ENCODE measurements at regions not wholly inside any gene's neighbourhood (a gene's known extent, or its start where the extent isn't known, plus 50 kb on each side); places are given as distances from the start of the nearest gene placed in this dataset.
A peak's percentile ranks its signal among the peaks of the same experiment; 100 is the strongest.

DNA sequence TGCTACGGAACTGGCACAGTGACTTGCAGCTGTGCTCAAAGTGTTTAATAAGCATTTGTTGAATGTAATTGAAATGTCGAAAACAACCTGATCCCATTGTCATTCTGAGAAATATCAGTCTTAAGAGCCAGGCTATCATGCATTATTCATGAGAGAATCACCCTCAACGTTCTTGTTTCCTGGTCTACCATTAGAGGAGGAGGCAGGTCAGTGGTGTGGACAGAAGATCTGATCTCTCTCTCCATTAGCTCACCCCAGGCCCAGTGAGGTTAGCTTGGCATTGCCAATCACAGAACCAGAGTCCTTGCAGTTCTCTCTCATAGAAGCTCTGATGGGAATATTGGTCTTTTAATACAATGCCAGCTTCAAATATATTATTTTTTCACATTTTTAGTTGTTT lies 121.1 kb upstream of the SPON1 start:
- TF ChIP-seq, protein P1, sequence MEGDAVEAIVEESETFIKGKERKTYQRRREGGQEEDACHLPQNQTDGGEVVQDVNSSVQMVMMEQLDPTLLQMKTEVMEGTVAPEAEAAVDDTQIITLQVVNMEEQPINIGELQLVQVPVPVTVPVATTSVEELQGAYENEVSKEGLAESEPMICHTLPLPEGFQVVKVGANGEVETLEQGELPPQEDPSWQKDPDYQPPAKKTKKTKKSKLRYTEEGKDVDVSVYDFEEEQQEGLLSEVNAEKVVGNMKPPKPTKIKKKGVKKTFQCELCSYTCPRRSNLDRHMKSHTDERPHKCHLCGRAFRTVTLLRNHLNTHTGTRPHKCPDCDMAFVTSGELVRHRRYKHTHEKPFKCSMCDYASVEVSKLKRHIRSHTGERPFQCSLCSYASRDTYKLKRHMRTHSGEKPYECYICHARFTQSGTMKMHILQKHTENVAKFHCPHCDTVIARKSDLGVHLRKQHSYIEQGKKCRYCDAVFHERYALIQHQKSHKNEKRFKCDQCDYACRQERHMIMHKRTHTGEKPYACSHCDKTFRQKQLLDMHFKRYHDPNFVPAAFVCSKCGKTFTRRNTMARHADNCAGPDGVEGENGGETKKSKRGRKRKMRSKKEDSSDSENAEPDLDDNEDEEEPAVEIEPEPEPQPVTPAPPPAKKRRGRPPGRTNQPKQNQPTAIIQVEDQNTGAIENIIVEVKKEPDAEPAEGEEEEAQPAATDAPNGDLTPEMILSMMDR (IDR thresholded peaks at IDR 0.05; ENCODE audit: insufficient read depth, low read length, severe bottlenecking): no peak
- FAIRE-seq: no peak
- DNase-seq (ENCODE audit: low read depth): no peak
- H3K4me3 ChIP-seq (ENCODE audit: low read depth, low read length): no peak overlapping the region
- peaks cover 12% of the 10 kb centered on the region for H3K27me3 ChIP-seq (ENCODE audit: control insufficient read depth, insufficient read depth, low read length)
- H3K36me3 ChIP-seq (ENCODE audit: control insufficient read depth, insufficient read depth, low read length): no peaks in the 10 kb centered on the region

DNA sequence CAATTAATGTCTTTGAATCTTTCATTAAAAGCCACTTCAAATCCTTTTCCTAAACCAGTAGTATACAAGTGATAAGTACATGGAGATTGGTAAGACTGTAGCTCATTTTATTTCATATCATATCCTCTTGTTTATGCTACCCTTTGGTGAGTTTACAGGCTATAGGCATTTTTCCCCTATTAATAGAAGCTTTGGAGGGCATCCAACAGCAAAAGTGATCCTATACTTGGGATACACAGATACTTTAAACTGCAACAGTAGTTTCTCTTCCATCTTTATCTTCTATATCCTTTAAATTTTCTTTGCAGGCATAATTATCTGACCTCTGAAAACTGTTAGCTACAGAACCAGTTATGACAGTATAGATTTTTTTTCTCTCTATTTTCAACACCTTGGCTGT lies 114.5 kb upstream of the SPON1 start:
- Histone ChIP-seq H3K4me3 (ENCODE audit: low read depth, low read length) (no peak overlapping the region), H3K27me3 (ENCODE audit: control insufficient read depth, insufficient read depth, low read length) (peaks cover 13% of the 10 kb centered on the region), H3K36me3 (ENCODE audit: control insufficient read depth, insufficient read depth, low read length) (no peaks in the 10 kb centered on the region)
- DNase-seq (ENCODE audit: low read depth): no peak
- no peak for FAIRE-seq
- TF ChIP-seq, protein P1 (IDR thresholded peaks at IDR 0.05; ENCODE audit: insufficient read depth, low read length, severe bottlenecking): no peak

DNA sequence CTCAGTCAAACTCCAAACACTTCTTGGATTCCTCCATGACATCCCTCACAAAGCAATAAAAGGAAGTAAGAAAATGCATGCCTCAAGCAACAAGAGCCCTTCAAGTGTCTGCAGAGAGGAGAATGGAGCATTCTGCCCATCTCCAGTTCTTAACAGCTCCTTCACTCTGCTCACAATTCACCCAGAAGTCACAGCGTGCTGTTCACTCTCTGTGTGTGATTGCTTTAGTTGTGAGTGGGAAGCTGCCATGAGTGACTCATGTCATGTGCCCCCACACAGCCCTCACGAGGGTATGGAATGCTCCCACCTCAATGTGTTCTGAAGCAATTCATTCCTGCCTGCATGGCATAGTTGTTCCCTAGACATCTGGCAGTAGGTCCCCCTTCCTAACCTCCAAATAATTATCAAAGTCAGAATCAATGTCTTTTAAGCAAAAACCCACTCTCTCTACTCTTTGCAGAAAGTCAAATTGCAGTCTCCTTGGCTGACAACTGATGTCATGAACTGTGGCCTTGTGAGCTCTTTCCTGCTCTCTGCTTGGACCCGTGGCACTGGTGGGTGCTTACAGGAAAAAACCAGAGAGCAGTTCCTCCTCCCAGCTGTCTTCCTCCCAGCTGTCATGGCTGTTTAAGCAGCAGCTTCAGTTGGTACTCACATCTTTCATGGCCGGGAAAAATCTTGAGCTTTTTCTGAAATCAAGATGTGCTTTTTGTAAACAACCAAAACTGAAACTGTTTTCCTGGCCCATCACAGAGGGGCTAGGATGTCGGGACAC lies 112.1 kb upstream of the SPON1 start:
- Histone ChIP-seq H3K4me3 (ENCODE audit: low read depth, low read length) (no peak overlapping the region), H3K27me3 (ENCODE audit: control insufficient read depth, insufficient read depth, low read length) (peaks cover 15% of the 10 kb centered on the region), H3K36me3 (ENCODE audit: control insufficient read depth, insufficient read depth, low read length) (no peaks in the 10 kb centered on the region)
- FAIRE-seq (peak; percentile 92), DNase-seq (ENCODE audit: low read depth) (no peak)
- TF ChIP-seq, protein P1 (IDR thresholded peaks at IDR 0.05; ENCODE audit: insufficient read depth, low read length, severe bottlenecking): no peak

DNA sequence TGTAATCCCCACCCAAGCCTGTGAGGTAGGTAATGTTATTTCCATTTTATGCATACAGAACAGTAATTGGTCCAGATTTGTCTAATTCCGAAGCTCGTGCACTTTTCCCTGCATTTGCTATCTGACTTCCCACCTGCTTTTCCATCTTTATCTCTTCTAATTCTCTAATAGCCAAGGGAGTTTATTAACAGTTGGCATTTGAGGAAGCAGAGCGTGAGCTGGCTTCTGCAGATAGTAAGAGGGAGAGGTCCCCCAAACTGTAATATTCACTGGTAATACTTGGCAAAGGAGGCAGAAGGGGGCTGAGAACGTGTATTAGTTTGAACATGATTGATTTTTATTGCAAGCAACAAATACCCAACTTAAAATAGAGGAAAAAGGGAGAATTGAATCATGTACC lies 110.8 kb upstream of the SPON1 start:
- Histone ChIP-seq H3K4me3 (ENCODE audit: low read depth, low read length) (no peak overlapping the region), H3K36me3 (ENCODE audit: control insufficient read depth, insufficient read depth, low read length) (no peaks in the 10 kb centered on the region), H3K27me3 (ENCODE audit: control insufficient read depth, insufficient read depth, low read length) (peaks cover 17% of the 10 kb centered on the region)
- FAIRE-seq: no peak
- no peak for DNase-seq (ENCODE audit: low read depth)
- TF ChIP-seq, protein P1 (IDR thresholded peaks at IDR 0.05; ENCODE audit: insufficient read depth, low read length, severe bottlenecking): no peak

DNA sequence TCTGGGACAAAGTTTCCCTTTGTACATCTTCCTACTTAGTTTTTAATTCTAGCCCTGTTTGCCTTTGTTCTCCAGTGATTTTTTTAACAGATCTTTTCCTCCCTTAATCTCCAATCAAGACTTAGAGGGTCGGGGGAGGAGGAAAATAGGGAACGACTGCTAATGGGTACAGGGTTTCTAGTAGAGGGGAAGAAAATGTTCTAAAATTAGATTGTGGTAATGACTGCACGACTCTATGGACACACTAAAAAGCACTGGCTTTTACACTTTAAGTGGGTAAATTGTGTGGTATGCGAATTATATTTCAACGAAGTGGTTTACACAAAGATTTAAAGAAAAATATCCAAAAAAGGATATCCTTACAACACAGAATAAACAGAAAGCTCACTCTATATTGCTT lies 110.0 kb upstream of the SPON1 start:
- H3K4me3 ChIP-seq (ENCODE audit: low read depth, low read length): no peak overlapping the region
- TF ChIP-seq, protein P1 (IDR thresholded peaks at IDR 0.05; ENCODE audit: insufficient read depth, low read length, severe bottlenecking): no peak
- H3K27me3 ChIP-seq (ENCODE audit: control insufficient read depth, insufficient read depth, low read length): peaks cover 17% of the 10 kb centered on the region

DNA sequence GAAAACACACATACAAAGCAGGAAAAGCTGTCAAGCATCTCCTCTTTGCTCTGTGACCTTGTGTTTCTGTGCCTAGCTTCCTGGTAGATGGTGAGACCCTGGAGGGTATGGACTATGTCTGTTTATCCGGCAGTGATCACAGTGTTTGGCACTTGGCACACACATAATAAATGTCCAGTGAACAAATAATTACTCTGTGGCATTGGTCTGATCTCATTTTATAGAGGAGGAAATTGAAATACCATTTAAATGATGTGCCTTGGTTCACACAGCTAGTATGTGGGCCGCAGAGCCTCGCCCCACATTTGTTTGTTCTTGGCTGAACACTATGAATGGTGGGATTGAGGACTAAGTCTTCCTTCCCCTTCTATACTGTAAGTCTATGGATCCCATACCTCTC lies 104.7 kb upstream of the SPON1 start:
- DNase-seq (ENCODE audit: low read depth) (no peak), FAIRE-seq (no peak)
- H3K4me3 ChIP-seq (ENCODE audit: low read depth, low read length): no peak overlapping the region
- no peaks in the 10 kb centered on the region for H3K36me3 ChIP-seq (ENCODE audit: control insufficient read depth, insufficient read depth, low read length)
- peaks cover 8% of the 10 kb centered on the region for H3K27me3 ChIP-seq (ENCODE audit: control insufficient read depth, insufficient read depth, low read length)
- TF ChIP-seq, protein P1 (IDR thresholded peaks at IDR 0.05; ENCODE audit: insufficient read depth, low read length, severe bottlenecking): no peak

More for the DNA sequence above, 110.0 kb upstream of the SPON1 start:
- no peaks in the 10 kb centered on the region for H3K36me3 ChIP-seq (ENCODE audit: control insufficient read depth, insufficient read depth, low read length)
- DNase-seq (ENCODE audit: low read depth) (no peak), FAIRE-seq (no peak)

All from bronchial epithelial cell (primary cell).